ENCODE measurements at regions not wholly inside any gene's neighbourhood (a gene's known extent, or its start where the extent isn't known, plus 50 kb on each side); places are given as distances from the start of the nearest gene placed in this dataset.
"Not testable (repeated sequence)": the region's sequence is repeated elsewhere in the genome, so short reads cannot be mapped to it uniquely, and the experiment has no call there.

- DNase-seq, result no peak
Observed at GRCh38 chr4:42205541-42205940, 53.1 kb upstream of the BEND4 start.

GRCh38 chr4:42216664-42217063 lies 64.2 kb upstream of the BEND4 start:
- no peak for DNase-seq

GRCh38 chr4:42225286-42225685 lies 72.8 kb upstream of the BEND4 start:
- no peak for DNase-seq

GRCh38 chr4:42234817-42235216 lies 82.4 kb upstream of the BEND4 start:
- DNase-seq, result no peak

- DNase-seq, result no peak
Observed at GRCh38 chr4:42235304-42236021, 83.0 kb upstream of the BEND4 start.

- DNase-seq, result no peak
Observed at GRCh38 chr4:42237010-42237409, 84.6 kb upstream of the BEND4 start.

GRCh38 chr4:42237451-42237850 lies 85.0 kb upstream of the BEND4 start:
- no peak for DNase-seq

GRCh38 chr4:42248972-42249371 lies 96.5 kb upstream of the BEND4 start:
- no peak for DNase-seq

GRCh38 chr4:42252315-42252714 lies 99.9 kb upstream of the BEND4 start:
- DNase-seq, result no peak

- DNase-seq, result not testable (repeated sequence)
Observed at GRCh38 chr4:42257645-42258044, 105.2 kb upstream of the BEND4 start.

GRCh38 chr4:42262701-42263490 lies 110.4 kb upstream of the BEND4 start:
- DNase-seq, result no peak

- no peak for DNase-seq
Observed at GRCh38 chr4:42265782-42266602, 113.5 kb upstream of the BEND4 start.

- no peak for DNase-seq
Observed at GRCh38 chr4:42267724-42268123, 115.3 kb upstream of the BEND4 start.

GRCh38 chr4:42268824-42269223 lies 116.4 kb upstream of the BEND4 start:
- DNase-seq, result no peak

- DNase-seq, result no peak
Observed at GRCh38 chr4:42271096-42271495, 118.6 kb upstream of the BEND4 start.

GRCh38 chr4:42277291-42277690 lies 120.0 kb upstream of the SHISA3 start:
- no peak for DNase-seq

- DNase-seq, result no peak
Observed at GRCh38 chr4:42278709-42279324, 118.5 kb upstream of the SHISA3 start.

GRCh38 chr4:42280327-42281095 lies 116.8 kb upstream of the SHISA3 start:
- peak; percentile 5 for DNase-seq

GRCh38 chr4:42281324-42282020 lies 115.8 kb upstream of the SHISA3 start:
- no peak for DNase-seq

GRCh38 chr4:42282081-42282901 lies 115.0 kb upstream of the SHISA3 start:
- peak; percentile 68 for DNase-seq

- no peak for DNase-seq
Observed at GRCh38 chr4:42284030-42284429, 113.3 kb upstream of the SHISA3 start.

Measured in NCI-H345 (cell line).